SK-N-SH treated with all-trans-retinoic acid at 6 μM for 48 hours (cell line): ENCODE measurements at regions not wholly inside any gene's neighbourhood (a gene's known extent, or its start where the extent isn't known, plus 50 kb on each side); places are given as distances from the start of the nearest gene placed in this dataset.

Source experiments
- OSR1 ChIP-seq: fragments of 250-450 bp; sonication (Bioruptor Pico); IDR thresholded peaks from 2 replicates; pipeline ENCODE4 v1.8.0; 2022; ENCODE audit warnings: moderate library complexity, mild to moderate bottlenecking, inconsistent platforms
- TOX ChIP-seq: fragments of 250-450 bp; sonication (Bioruptor Pico); IDR thresholded peaks from 2 replicates; pipeline ENCODE4 v1.8.0; 2021; ENCODE audit warnings: mild to moderate bottlenecking, moderate library complexity, borderline replicate concordance
- ZC3H10 ChIP-seq: fragments of 250-450 bp; sonication (Bioruptor Pico); IDR thresholded peaks from 2 replicates; pipeline ENCODE4 v1.5.1; 2021; ENCODE audit warnings: mild to moderate bottlenecking, moderate library complexity
- ZFP3 ChIP-seq: fragments of 250-450 bp; sonication (Bioruptor Pico); IDR thresholded peaks from 2 replicates; pipeline ENCODE4 v1.5.0; 2020; ENCODE audit warnings: mild to moderate bottlenecking, moderate library complexity
- ZNF70 ChIP-seq: fragments of 450-650 bp; formaldehyde crosslinking; IDR thresholded peaks from 2 replicates; pipeline ENCODE4 v1.5.0; 2020; ENCODE audit warnings: mild to moderate bottlenecking, moderate library complexity
- TF ChIP-seq, protein P1 (sequence below): fragments of 250-450 bp; sonication (Bioruptor Pico); IDR thresholded peaks from 2 replicates; pipeline ENCODE4 v1.8.0; 2020; ENCODE audit warnings: mild to moderate bottlenecking, moderate library complexity, borderline replicate concordance
- TF ChIP-seq, protein P2 (sequence below): fragments of 250-450 bp; sonication (Bioruptor Pico); IDR thresholded peaks from 2 replicates; pipeline ENCODE4 v1.5.1; 2020; ENCODE audit warnings: low read depth, mild to moderate bottlenecking, moderate library complexity

DNA sequence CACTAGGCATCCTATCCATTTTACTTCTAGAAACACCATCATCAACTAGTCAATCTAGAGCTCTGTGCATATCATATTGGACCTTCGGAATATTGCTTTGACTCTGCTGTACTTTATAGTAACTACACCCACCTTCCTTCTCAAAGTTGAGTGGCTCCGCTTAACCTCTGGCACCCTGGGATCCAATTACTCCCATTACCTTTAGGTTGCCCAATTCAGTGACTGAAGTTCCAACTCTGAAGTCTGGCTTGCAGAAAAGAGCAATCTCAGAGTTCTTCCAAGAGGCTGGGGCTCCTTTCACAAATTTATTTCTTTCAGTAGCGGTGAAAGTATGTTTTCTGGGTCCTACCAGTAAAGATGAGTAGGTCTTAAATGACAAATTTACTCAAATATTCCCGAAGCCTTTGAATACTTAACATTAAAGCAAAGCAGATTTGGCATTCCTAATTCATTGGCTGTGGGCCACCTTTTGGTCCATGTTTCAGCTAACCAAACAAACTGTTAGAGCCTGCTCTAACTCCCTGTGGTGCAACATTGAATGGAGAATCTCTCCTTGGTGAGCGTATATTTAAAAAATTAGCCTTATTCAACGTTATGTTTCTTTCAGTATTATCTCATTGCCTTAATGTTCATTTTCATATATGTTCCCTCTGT lies 1215.8 kb downstream of the RAPGEF2 start:
- TF ChIP-seq, protein P1, sequence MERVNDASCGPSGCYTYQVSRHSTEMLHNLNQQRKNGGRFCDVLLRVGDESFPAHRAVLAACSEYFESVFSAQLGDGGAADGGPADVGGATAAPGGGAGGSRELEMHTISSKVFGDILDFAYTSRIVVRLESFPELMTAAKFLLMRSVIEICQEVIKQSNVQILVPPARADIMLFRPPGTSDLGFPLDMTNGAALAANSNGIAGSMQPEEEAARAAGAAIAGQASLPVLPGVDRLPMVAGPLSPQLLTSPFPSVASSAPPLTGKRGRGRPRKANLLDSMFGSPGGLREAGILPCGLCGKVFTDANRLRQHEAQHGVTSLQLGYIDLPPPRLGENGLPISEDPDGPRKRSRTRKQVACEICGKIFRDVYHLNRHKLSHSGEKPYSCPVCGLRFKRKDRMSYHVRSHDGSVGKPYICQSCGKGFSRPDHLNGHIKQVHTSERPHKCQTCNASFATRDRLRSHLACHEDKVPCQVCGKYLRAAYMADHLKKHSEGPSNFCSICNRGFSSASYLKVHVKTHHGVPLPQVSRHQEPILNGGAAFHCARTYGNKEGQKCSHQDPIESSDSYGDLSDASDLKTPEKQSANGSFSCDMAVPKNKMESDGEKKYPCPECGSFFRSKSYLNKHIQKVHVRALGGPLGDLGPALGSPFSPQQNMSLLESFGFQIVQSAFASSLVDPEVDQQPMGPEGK (CRISPR knock-in tag): no peak
- TF ChIP-seq ZC3H10 (CRISPR knock-in tag) (no peak), ZFP3 (CRISPR knock-in tag) (no peak), TOX (CRISPR knock-in tag) (no peak), ZNF70 (CRISPR knock-in tag) (no peak), OSR1 (CRISPR knock-in tag) (no peak)
- TF ChIP-seq, protein P2, sequence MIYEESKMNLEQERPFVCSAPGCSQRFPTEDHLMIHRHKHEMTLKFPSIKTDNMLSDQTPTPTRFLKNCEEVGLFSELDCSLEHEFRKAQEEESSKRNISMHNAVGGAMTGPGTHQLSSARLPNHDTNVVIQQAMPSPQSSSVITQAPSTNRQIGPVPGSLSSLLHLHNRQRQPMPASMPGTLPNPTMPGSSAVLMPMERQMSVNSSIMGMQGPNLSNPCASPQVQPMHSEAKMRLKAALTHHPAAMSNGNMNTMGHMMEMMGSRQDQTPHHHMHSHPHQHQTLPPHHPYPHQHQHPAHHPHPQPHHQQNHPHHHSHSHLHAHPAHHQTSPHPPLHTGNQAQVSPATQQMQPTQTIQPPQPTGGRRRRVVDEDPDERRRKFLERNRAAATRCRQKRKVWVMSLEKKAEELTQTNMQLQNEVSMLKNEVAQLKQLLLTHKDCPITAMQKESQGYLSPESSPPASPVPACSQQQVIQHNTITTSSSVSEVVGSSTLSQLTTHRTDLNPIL: no peak
